BE2C (cell line): ENCODE measurements at regions not wholly inside any gene's neighbourhood (a gene's known extent, or its start where the extent isn't known, plus 50 kb on each side); places are given as distances from the start of the nearest gene placed in this dataset.

Source experiments
- DNase-seq: peaks from one replicate; pipeline ENCODE4 v3.0.0-alpha.2; 2020
- H3K27me3 ChIP-seq: fragments of 250-450 bp; sonication (Bioruptor Pico); 2 replicates; pipeline ENCODE4 v1.5.1; 2020; ENCODE audit warnings: mild to moderate bottlenecking
- H3K36me3 ChIP-seq: fragments of 250-450 bp; sonication (Bioruptor Pico); 2 replicates; pipeline ENCODE4 v1.5.1; 2020; ENCODE audit warnings: mild to moderate bottlenecking
- H3K4me1 ChIP-seq: fragments of 250-450 bp; sonication (Bioruptor Pico); 2 replicates; pipeline ENCODE4 v1.5.1; 2020
- H3K4me3 ChIP-seq: 2 replicates; pipeline ENCODE4 v1.5.1; 2011; ENCODE audit warnings: low read depth, low read length
- H3K9me3 ChIP-seq: fragments of 250-450 bp; sonication (Bioruptor Pico); 2 replicates; pipeline ENCODE4 v1.5.1; 2020
- TF ChIP-seq, protein P1 (sequence below): IDR thresholded peaks from 2 replicates; pipeline ENCODE4 v1.5.1; 2012; ENCODE audit warnings: mild to moderate bottlenecking, low read depth, low read length

- H3K9me3 ChIP-seq: no peaks in the 10 kb centered on the region
- DNase-seq: no peak
- H3K36me3 ChIP-seq: no peaks in the 10 kb centered on the region
- H3K27me3 ChIP-seq: no peaks in the 10 kb centered on the region
- H3K4me3 ChIP-seq: no peak overlapping the region
- TF ChIP-seq, protein P1, sequence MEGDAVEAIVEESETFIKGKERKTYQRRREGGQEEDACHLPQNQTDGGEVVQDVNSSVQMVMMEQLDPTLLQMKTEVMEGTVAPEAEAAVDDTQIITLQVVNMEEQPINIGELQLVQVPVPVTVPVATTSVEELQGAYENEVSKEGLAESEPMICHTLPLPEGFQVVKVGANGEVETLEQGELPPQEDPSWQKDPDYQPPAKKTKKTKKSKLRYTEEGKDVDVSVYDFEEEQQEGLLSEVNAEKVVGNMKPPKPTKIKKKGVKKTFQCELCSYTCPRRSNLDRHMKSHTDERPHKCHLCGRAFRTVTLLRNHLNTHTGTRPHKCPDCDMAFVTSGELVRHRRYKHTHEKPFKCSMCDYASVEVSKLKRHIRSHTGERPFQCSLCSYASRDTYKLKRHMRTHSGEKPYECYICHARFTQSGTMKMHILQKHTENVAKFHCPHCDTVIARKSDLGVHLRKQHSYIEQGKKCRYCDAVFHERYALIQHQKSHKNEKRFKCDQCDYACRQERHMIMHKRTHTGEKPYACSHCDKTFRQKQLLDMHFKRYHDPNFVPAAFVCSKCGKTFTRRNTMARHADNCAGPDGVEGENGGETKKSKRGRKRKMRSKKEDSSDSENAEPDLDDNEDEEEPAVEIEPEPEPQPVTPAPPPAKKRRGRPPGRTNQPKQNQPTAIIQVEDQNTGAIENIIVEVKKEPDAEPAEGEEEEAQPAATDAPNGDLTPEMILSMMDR: no peak
- no peaks in the 10 kb centered on the region for H3K4me1 ChIP-seq
These were observed 844.6 kb downstream of the VRK1 start for GRCh38 chr14:97641827-97642226.

GRCh38 chr14:97642631-97643030, 845.4 kb downstream of the VRK1 start:
- no peak overlapping the region for H3K4me3 ChIP-seq
- no peaks in the 10 kb centered on the region for H3K4me1 ChIP-seq
- TF ChIP-seq, protein P1: no peak
- H3K27me3 ChIP-seq: no peaks in the 10 kb centered on the region
- H3K9me3 ChIP-seq: no peaks in the 10 kb centered on the region
- H3K36me3 ChIP-seq: no peaks in the 10 kb centered on the region
- DNase-seq: no peak

GRCh38 chr14:97644365-97644764, 847.2 kb downstream of the VRK1 start:
- Histone ChIP-seq H3K27me3 (no peaks in the 10 kb centered on the region), H3K9me3 (no peaks in the 10 kb centered on the region), H3K4me1 (no peaks in the 10 kb centered on the region), H3K36me3 (no peaks in the 10 kb centered on the region), H3K4me3 (no peak overlapping the region)
- TF ChIP-seq, protein P1: no peak
- DNase-seq: no peak

DNA sequence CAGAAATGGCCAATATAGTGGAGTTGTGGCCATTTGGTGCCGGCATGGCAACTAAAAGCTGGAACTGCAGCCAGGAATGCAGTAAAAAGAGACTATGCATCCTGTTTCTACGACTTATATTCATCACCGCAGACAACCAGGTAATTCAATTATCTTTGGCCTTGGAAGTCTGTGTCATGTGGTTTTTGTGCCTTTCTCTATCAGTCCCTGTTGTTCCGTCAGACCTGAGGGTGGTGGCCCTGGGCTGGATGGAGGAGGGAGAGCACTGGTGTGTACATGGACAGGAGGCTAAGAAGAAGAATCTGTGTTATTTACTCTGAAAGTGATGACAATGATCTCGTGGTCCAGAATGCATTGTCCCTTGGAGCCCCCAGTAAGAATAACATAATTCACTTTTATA, 852.6 kb downstream of the VRK1 start:
- H3K27me3 ChIP-seq: no peaks in the 10 kb centered on the region
- no peak overlapping the region for H3K4me3 ChIP-seq
- H3K36me3 ChIP-seq: no peaks in the 10 kb centered on the region
- no peak for DNase-seq
- TF ChIP-seq, protein P1: no peak
- H3K4me1 ChIP-seq: no peaks in the 10 kb centered on the region
- no peaks in the 10 kb centered on the region for H3K9me3 ChIP-seq

GRCh38 chr14:97655169-97655948, 858.2 kb downstream of the VRK1 start:
- TF ChIP-seq, protein P1: no peak
- no peak for DNase-seq
- H3K4me3 ChIP-seq: no peak overlapping the region
- H3K36me3 ChIP-seq: no peaks in the 10 kb centered on the region
- H3K9me3 ChIP-seq: no peaks in the 10 kb centered on the region
- no peaks in the 10 kb centered on the region for H3K27me3 ChIP-seq
- no peaks in the 10 kb centered on the region for H3K4me1 ChIP-seq

- Histone ChIP-seq H3K4me3 (no peak overlapping the region), H3K9me3 (no peaks in the 10 kb centered on the region), H3K27me3 (no peaks in the 10 kb centered on the region), H3K36me3 (no peaks in the 10 kb centered on the region), H3K4me1 (no peaks in the 10 kb centered on the region)
- TF ChIP-seq, protein P1: no peak
- DNase-seq: no peak
These were observed 860.4 kb downstream of the VRK1 start for GRCh38 chr14:97657609-97658008.
